DND-41 (cell line): ENCODE measurements at regions not wholly inside any gene's neighbourhood (a gene's known extent, or its start where the extent isn't known, plus 50 kb on each side); places are given as distances from the start of the nearest gene placed in this dataset.

Source experiments
- EZH2 ChIP-seq: IDR thresholded peaks from 3 replicates; pipeline ENCODE4 v1.6.1; 2012; ENCODE audit warnings: borderline replicate concordance, low read depth, mild to moderate bottlenecking, moderate library complexity, low read length, inconsistent platforms; ENCODE audit not compliant: severe bottlenecking
- TF ChIP-seq, protein P1 (sequence below): IDR thresholded peaks from 2 replicates; pipeline ENCODE4 v1.5.1; 2012; ENCODE audit warnings: borderline replicate concordance, low read length, moderate library complexity, mild to moderate bottlenecking; ENCODE audit not compliant: poor library complexity, severe bottlenecking; ENCODE audit errors: extremely low read depth

DNA sequence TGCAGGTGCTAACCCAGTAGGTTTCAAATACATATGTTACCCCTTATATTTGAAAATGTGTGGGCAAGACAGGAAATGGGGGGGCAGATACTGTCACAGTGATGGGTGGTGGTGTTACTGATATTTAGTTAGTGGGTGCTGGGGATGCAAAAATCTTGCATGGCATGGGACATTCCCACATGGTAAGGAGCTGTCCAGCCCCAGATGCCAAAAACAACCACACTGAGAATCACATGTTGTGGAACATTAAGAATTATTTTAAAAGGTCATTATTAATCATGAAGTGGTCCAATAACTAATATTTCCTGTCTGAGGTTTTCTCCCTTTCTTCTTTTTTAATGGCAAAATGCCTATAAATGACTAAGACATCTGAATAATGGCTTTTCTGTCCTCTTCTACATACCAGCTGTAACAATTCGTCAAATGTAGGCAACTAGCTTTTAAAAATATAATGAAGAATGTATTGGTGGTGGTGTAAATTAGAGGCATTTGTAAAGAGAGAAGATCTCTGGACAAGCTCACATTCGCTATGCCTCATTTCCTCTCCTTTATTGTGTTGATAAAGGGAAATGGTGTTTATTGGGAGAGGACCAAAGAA lies 57.3 kb upstream of the SLC35B3 start:
- TF ChIP-seq, protein P1, sequence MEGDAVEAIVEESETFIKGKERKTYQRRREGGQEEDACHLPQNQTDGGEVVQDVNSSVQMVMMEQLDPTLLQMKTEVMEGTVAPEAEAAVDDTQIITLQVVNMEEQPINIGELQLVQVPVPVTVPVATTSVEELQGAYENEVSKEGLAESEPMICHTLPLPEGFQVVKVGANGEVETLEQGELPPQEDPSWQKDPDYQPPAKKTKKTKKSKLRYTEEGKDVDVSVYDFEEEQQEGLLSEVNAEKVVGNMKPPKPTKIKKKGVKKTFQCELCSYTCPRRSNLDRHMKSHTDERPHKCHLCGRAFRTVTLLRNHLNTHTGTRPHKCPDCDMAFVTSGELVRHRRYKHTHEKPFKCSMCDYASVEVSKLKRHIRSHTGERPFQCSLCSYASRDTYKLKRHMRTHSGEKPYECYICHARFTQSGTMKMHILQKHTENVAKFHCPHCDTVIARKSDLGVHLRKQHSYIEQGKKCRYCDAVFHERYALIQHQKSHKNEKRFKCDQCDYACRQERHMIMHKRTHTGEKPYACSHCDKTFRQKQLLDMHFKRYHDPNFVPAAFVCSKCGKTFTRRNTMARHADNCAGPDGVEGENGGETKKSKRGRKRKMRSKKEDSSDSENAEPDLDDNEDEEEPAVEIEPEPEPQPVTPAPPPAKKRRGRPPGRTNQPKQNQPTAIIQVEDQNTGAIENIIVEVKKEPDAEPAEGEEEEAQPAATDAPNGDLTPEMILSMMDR: no peak
- no peak for TF ChIP-seq EZH2
